A204.1 (cell line): ENCODE measurements at regions not wholly inside any gene's neighbourhood (a gene's known extent, or its start where the extent isn't known, plus 50 kb on each side); places are given as distances from the start of the nearest gene placed in this dataset.

ENCODE experiments used
- FAIRE-seq: peaks from 2 replicates; lab custom pipeline; 2012; peaks lifted over from hg19 to GRCh38; lab: Jason Lieb, UNC

DNA sequence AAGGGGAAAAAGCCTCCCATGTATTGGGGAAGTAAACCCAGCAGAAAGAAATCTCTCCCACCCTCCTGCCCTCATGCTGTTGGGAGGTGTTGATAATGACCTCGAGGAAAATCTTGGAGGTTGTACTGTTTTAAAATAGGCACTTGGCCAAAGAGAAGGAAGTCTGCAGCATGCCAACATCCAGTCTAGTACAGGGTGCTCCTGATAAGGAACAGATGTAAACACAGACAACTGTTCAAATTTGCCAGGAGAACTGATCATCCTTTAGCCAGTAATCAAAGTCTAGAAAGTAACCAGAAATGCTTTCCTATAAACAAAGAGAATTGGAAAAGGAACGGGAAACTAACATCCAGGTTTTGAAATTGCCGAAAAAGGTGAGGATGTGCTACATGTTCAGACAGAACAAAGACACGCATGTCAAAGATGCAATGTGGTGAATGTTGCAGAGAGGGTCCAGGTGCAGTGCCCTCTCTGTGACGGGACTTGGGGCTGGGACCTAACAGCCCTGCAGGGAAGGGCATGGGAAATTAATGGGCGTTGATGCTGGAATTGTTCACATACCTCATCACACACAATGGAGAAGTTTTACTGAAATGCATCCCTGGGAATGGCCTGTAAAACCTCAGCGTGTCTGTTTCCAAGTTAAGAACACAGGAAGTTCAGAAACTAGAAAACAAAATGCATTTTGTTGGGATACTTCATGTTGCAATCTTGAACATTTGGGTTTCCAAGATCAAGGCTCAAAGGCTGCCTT, 125.7 kb upstream of the RND3 start:
- FAIRE-seq: no peak

DNA sequence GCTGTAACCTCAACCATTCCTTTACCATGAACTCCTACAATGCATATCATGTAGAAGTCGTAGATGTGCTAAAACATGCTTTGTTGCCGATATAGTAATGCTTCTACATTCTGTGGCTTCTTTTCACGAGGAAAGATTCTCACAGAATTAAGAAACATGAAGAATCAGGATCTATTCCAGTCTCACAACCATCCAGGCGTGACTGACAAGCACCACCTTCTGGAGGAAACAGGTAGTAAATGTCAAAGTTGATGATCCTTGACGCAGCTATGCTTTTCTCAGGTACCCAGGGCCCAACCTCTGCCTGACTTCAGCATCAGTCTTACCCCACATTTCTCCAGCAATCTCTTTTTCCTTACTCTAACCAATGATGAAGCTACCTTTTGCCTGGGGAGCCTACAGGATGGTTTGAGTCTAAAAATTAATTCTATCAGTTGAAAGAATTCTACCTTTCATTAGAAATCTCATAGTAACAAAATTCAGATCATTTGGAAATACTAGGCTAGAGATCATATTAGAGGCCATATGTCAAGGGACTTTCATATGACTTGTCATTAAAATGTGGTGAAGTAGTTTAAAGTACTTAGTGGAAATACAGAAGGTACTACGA, 123.3 kb upstream of the RND3 start:
- no peak for FAIRE-seq

DNA sequence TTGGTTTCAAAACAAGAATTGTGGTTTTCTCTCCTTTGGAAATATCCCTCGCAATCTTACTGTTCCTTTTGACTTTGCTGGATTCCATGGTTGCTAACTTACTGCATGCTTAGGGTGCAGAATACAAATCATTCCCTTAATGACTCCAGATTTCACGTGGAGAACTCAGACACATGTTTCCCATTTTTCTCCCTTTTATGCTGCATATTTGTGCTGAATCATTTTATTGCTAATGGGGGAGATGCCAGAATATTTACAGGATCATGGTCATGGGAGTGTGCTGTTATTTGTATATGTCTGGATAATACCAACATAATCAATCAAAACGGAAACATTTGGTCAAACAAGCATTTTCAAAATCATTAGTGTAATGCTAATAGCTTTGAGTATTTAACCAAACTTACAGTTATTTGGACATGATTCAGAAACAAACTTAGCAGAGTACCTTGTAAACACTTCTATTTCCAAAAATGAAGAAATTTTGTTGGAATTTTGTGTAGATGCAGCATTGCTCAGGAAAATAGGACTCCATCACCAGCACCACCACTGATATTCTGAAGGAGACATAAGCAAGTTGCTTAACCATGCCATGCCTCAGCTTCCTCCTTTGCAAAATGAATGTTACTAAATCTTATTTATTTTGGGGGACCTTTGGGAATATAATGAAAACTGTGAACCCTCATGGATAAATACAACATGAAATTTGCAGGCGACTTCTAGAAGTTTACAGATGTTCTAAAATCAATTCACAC, 122.5 kb upstream of the RND3 start:
- no peak for FAIRE-seq

DNA sequence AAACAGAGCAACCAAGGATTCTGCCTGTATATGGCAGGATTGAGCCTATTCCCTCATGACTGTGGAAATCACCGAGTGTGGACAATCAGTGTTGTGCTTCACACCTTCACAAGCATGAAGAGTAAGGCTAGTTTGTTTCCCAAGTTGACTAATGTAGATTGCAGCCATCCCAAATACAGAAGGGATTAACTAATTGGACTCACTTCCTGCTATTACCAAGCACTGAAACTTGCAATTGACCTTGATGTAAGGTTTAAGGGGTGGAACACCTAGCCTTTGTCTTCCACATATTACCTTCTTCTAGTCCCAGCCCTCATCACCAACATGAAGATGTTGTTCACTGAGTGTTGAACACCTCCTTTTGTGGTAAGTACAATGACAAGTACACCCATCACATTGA, 120.9 kb upstream of the RND3 start:
- FAIRE-seq: no peak

DNA sequence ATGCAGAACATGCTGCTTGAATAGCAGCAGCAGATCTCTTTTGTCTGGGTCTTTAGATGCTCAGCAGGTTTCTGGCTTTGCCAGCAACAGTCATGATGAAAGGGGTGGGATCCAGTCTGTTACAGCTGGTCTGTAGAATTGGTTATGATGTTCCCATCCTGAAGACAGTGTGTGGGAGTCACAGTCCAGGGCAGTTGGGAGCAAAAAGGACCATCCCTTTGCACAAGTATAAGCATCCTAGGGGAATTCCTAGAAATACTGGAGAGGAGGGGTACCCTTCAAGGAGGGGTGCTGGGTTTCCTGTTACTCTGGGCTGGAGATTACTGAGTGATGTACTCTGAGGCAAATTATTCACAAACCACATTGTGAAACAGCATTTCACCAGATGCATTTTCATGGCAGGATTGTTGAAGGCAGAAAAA, 119.9 kb upstream of the RND3 start:
- no peak for FAIRE-seq

DNA sequence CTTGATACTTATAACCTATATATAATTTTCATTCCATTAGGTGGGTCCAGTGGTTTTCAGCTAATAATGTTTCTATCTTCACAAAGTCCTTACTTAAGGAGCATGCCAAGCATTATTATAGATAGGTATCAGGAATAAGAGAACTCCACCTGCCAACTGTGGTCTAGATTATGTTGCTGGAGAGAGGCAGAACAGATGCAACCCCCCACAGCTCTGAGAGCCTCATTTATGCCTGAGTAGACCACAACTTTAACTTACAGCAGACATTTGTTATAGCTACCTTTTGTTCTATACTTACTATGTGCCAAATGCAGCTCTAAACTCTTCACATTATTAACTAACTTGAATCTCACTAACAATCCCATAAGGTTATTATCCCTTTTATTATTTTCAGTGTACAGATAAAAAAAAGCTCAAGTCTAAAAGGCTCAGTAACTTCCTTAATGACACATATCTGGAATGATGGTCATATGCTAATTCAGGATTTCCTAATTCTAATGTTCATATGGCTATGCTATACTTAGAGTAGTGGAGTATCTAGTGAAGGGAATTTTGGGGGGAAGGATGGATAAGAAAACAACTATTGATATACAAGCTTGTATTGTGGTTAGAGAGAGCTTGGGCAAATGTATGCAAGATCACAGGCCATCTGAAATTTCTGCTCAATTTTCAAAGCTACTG, 119.1 kb upstream of the RND3 start:
- no peak for FAIRE-seq

DNA sequence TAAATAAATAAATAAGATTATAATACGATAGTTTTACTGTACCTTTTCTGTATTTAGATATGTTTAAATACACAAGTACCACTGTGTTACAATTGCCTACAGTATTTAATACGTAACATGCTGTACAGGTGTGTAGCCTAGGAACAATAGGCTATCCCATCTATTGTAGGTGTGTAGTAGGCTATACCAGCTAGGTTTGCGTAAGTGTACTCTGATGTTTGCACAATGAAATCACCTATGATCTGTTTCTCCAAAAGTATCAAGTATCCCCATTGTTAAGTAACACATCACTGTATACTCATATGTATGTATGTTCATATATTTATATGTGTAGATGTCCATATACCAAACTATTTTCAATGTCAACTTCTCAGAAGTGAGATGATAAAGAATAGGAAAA, 118.2 kb upstream of the RND3 start:
- FAIRE-seq: no peak

DNA sequence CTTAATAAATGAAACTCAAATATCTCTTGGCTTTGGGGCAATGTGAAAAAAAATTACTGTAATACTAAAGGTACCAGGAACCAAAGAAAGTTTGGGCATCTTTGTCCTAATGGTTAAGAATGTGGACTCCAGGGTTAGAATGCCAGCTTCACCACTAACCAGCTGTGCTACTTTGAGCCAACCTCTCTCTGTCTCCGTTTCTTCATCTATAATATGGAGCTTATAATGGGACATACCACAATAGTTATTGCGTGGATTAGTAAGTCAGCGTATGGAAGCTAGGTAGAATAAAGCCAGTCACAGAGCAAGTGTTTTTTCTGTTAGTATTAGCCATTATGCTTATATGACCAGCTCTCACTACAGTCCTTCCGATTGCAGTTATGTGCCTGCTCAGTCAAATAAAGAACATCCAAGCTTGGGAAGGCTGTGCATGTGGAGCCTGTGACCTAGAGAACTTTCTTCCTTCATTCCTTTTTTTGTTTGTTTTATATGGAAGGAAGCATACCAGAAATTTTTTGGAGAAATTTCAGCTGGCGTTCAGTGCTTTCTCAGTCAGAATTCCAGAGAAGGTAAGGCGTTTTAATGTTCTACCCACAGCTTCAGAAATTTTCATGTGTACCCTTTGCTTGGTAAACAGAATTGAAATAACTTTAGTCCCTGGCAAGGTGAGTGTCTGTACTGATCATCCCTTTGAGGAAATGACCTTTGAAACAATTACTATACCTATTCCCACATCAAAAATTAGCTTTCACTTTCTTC, 114.0 kb upstream of the RND3 start:
- FAIRE-seq: no peak

DNA sequence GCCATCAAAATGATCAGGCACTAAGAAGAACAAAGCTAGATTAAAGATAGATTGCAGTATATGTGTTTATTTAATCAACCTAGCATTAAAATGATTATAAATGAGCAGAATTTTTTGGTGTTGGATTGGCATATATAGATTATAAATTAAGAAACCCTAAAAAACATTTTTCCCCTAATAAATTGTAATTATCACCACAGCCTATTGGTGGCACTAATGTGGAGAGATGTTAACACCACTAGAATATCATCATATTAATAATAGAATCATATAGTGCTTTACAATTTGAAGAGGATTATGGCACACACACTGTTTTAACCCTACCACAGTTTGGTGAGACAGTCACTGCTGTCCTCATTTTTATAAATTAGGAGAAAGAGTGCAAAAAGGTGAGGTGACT, 112.4 kb upstream of the RND3 start:
- FAIRE-seq: no peak

DNA sequence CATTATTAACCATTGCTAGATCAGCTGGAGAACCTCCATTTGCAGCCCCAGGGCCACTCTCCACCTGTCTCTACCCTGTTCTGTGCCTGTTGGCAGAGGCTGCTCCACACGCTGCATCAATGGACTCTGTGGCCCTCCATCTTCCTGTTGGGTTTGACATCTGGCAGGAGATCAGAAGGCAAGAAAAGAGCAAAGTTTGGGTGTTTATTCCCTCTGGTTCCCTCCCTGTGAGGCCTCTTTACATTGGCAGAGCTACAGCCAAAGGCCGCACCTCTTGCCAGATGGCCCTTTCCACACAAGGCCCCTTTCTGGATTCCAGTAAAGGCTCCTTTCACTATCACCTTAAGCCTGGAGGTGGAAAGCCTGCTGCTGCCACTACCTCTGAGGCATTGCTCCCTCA, 110.9 kb upstream of the RND3 start:
- no peak for FAIRE-seq

DNA sequence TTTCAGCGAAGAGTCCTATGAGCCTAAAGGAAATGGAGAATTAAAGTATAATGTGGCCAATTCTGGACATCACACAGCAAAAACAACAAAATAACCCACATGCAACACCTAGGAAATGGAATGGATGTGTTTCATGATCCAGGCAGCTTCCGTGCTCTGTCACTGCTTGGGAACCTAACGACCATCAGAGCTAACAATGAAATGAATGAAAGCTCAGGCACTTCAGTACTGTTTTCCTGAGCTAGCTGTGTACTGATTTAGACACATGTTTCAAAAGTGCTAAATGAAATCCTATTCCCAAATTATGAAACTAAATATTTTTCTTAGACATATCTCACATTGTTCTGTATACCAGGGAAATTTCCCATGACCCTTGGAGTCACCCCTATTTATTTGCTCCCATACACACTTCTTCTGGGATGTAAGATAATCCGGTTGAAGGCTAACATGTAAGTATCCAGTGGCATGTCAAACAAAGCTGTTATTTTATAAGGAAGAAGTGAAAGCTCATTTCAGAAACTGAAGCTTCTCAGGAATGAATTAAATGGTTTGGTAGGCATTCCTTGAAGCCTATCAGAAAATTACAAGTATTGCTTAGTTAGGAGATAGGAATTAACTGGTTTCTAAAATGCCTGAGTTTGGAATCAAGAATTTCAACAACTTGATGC, 108.5 kb upstream of the RND3 start:
- FAIRE-seq: no peak

DNA sequence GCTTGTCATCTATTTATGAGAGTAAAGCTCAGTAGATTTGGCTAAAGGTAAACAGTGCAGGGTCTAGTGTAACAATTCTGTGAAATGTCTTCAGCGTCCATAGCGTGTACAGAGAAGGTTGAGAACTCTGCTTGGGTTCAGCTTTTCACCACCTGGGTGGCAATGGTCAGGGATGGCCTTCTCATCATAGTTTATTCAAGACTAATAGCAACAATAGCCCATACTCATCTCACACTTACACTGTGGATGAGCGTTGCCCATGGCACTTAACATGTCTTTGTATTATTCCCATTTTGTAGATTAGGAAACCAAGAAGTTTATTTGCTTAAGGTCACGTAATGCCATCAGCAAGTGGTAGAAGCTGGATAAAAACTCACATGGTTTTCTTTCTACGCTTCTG, 106.8 kb upstream of the RND3 start:
- no peak for FAIRE-seq

DNA sequence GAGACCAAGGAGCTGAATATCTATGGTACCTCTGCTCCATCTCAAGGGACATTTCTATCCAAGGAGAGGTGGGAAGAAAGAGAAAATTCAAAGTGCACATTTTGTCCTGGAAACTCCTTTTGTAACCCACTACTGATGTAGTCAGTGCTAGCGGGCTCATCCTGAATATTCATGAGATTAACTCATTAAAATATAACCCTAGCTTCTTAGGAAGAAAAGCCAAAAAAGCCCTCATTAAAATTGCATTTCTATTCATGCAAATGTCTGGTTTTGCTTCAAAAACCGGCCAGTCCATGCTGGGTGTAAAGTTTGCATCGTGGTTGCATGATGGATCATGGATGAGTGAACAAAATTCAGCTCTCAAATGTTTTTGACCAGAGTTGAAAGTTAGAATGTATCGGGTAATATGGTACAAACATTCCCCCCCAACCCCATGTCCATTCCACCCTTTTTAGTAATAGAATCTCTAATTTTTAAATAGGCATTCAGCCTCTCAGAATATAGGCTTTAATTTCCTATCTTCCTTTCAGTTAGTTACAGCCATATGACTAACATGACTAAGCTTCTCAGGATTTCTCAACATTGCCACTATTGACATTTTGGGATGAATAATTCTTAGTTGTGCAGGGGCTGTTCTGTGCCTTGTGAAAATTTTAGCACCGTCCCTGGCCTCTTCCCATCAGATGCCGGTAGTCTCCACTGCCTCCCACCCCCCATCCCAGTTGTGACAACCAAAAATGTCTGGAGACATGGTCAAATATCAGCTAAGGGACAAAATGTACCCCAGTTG, 104.2 kb upstream of the RND3 start:
- no peak for FAIRE-seq

DNA sequence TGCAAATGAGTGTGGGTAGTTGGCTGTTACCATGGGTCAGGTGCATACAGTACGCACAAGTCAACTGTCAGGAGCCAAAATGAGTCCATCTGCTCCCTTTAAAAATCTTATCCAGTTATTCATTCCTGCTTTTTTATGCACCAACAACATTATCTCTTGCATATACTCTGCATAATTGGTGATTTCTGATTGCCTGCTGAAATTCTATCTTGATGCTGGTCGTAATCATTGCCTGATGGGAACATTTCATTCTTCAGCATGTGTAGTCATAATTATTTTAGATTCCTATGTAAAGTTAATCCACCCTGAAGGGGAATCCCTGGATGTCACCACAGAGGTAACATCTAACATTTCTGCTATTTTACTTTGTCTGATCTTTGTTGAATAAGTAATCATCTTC, 102.2 kb upstream of the RND3 start:
- no peak for FAIRE-seq

DNA sequence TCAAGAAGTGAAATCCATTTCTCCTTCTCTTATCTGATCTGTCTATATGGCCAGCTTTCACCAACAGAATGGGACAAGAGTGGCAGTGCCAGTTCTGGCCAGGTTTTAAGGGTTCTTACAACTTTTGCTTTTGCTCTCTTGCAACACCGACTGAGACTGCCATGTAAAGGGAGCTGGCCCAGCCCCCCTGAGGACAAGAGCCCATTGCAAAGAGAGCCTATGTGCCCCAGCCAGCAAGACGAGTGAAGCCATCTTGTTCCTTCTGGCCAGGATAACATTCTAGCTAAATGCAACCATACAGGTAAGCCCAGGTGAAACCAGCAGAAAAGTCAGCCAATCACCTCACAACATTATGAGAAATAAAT, 101.0 kb upstream of the RND3 start:
- FAIRE-seq: no peak

DNA sequence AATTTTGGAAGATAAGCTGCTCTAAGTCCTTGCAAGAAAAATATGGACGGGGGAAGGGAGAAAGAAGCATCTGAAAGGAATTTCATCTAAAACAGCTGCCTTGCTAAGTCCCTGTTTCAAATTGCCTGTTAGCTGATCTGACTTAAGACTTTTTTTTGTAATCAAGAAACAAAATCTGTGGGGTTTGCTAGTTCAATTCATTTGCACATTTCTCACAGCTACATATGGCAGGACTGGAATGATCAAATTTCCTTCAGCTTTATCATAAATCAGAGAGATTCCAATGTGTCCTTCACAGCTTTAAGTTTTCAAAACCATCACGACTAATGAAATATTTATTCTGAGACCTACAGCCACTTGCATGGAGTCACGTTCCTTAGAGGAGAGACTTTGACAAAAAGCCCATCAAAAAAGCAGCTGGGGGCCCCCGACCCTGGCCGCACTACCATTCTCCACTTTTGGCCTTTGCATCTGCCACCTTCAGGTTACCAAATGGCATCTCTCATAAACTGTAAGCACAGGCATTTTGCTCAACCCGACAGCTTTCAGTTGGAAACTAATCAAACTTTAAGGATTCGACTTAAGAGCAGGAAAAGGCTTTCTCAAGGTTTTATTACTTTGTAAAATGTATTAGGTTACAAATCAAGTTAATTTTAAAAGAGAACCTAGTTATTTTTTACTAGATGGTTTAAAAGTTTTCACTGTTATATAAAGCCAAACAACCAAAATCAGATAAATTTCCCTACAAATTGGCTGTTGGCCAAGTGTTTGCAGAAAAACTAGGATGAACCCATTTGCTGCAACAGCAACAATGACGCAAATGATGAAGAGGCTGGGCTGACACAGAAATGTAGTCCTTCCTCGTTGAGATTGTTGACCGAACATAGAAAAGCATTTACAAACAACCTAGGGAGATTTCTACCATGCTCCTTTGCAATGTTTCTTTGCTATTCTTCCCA, 100.4 kb upstream of the RND3 start:
- no peak for FAIRE-seq

DNA sequence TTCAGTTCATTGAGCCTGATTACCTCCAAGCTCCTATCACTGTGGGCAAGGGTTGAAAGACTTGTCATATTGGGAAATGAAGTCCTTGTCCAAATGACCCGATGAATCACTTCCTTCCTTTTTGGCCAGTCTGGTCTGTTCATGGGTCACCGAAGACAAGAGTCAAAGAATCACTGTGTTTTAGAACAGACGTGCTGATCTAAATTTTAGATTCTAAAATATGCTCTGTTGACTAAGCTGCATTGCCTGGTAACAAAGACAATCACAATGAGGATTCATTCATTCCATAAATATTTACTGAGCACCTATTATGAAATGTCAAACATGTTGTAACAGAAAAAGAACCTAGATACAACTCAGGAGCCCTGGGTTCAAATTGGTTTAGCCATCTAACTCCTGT, 99.4 kb upstream of the RND3 start:
- no peak for FAIRE-seq

DNA sequence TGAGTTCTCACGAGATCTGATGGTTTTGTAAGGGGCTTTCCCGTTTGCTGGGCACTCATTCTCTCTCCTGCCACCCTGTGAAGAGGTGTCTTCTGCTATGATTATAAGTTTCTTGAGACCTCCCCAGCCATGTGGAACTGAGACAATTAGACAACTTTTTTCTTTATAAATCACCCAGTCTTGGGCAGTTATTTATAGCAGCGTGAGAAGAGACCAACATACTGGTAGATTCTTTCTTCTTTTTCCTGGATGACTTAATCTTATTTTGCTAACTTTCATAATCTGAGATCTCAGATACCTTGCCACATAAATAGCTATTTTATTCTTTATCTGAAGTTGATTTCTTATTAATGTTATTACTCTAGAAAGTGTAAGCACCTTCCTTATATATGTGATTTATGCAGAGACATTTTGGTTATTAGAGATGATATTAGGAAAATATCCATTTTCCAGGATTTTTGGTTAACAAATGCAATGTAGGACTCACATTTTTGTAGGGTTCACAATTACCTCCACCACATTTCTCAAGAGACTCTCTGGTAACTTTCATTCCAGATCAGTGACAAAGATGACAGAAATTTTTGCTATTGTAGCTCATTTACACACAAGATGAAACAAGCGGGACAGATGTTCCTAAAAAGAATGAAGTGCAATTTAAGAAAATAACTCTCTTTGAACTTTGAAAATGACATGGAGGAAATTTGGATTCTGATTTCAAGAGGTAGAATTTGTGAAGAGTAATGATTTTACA, 97.9 kb upstream of the RND3 start:
- FAIRE-seq: no peak

DNA sequence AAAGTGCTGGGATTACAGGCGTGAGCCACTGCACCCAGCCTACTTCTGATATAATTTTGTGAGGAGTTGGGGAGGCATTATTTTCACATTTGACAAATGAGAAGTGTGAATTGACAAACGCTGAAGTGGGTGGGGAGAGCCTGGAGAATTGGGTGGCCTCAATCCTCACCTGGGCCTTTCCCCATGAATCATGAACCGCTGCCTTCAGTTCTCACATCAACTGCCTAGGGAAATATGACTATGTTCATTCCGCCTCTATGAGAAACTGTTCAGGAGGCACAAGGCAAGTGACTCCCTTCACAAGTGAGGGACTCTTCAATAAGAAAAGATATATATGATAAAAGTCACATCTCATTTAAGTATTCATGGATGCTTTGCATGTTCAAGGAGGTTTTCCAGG, 96.6 kb upstream of the RND3 start:
- FAIRE-seq: no peak
